ENCODE measurements at regions not wholly inside any gene's neighbourhood (a gene's known extent, or its start where the extent isn't known, plus 50 kb on each side); places are given as distances from the start of the nearest gene placed in this dataset.

DNA sequence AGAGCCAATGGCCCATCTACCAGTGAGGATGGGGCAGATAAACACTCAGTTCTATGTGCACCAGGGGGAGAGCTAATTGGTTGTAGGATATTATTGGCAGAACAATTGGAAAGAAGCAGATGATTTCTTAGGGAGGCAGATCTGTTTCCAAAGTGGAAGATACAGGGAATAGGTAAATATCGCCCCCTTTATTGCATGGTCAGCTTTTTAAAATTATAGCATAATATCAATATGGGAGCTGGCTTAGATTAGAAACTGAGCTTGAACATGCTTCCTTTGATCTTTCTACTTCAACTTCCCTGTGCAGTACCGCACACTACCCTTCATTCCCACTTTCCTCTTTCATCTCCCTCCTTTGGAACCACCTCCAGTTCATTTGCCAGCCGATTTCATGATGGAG lies 64.0 kb upstream of the PLXNA2 start:
- Histone ChIP-seq H3K4me3 (replicated peaks in 1 of 3; ENCODE audit: low read depth in 2 of 3, low read length in 3 of 3) (no peak overlapping the region), H3K9ac (ENCODE audit: insufficient read depth, low read length, poor library complexity, severe bottlenecking) (no peak overlapping the region), H4K20me1 (ENCODE audit: insufficient read depth, low read length) (no peaks in the 10 kb centered on the region), H3K27me3 (ENCODE audit: control insufficient read depth in 2 of 2, insufficient read depth in 2 of 2, low read length in 2 of 2) (no peaks in the 10 kb centered on the region), H3K9me3 (replicated peaks in 1 of 2; ENCODE audit: control insufficient read depth in 1 of 2, insufficient read depth in 1 of 2, low read length in 2 of 2) (no peaks in the 10 kb centered on the region), H3K4me1 (ENCODE audit: control insufficient read depth in 1 of 2, insufficient read depth in 2 of 2, low read length in 2 of 2) (no peaks in the 10 kb centered on the region), H3K36me3 (replicated peaks in 1 of 2; ENCODE audit: control insufficient read depth in 1 of 2, insufficient read depth in 2 of 2, low read length in 2 of 2) (no peaks in the 10 kb centered on the region), H3K79me2 (ENCODE audit: insufficient read depth, low read length) (no peaks in the 10 kb centered on the region), H2AFZ (ENCODE audit: insufficient read depth, low read depth, low read length, poor library complexity, severe bottlenecking) (no peak overlapping the region), H3K4me2 (replicated peaks; ENCODE audit: extremely low read depth, low read length, poor library complexity, severe bottlenecking) (no peak overlapping the region), H3K27ac (ENCODE audit: low read depth in 1 of 2, low read length in 2 of 2) (no peak overlapping the region)
- H3K4me1 Mint-ChIP-seq, result no peaks in the 10 kb centered on the region
- no peak overlapping the region for H3K4me3 Mint-ChIP-seq
- 94% methylated on average over 2 of the region's 3 CpGs for WGBS (ENCODE audit: insufficient coverage)
- TF ChIP-seq CTCF (IDR thresholded peaks at IDR 0.05), result no peak
- DNase-seq, result no peak
- H3K27ac Mint-ChIP-seq, result peak overlapping the region in 1 of 7 donors; percentile 47
- intact Hi-C loops (cut with micrococcal nuclease), result no loop called here
- peaks cover 0 to 4% (median 3%) of the 10 kb centered on the region in 3 donors for H3K27me3 Mint-ChIP-seq (ENCODE audit: low read depth in 3 of 3)
- H3K9me3 Mint-ChIP-seq, result peaks cover 0 to 2% (median 0%) of the 10 kb centered on the region in 7 donors
- no peaks in the 10 kb centered on the region for H3K36me3 Mint-ChIP-seq

DNA sequence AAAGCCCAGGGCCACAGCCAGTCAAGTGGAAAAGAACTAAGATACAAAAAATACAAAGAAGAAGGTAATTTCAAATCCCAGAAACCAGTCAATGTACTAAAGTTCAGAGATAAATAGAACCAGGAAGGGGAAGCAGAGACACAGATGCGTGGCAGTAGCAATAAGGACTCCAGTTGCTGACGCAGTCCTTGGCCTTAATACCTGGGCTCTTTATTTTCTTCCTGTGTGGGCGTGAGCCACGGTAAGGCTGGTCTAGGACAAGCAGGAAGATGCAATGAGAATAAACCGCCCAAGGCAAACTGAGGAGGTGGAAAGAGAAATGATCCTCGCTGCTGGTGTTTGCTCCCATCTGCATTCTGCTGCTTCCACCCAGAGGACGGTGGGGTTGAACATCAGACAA lies 65.6 kb upstream of the PLXNA2 start:
- Mint-ChIP-seq H3K36me3 (no peaks in the 10 kb centered on the region), H3K27ac (no peak overlapping the region), H3K4me3 (no peak overlapping the region), H3K4me1 (no peaks in the 10 kb centered on the region), H3K9me3 (peaks cover 0 to 2% (median 0%) of the 10 kb centered on the region in 7 donors), H3K27me3 (ENCODE audit: low read depth in 3 of 3) (peaks cover 0 to 3% (median 0%) of the 10 kb centered on the region in 3 donors)
- Histone ChIP-seq H3K27ac (ENCODE audit: low read depth in 1 of 2, low read length in 2 of 2) (no peak overlapping the region), H3K4me2 (replicated peaks; ENCODE audit: extremely low read depth, low read length, poor library complexity, severe bottlenecking) (no peak overlapping the region), H4K20me1 (ENCODE audit: insufficient read depth, low read length) (no peaks in the 10 kb centered on the region), H2AFZ (ENCODE audit: insufficient read depth, low read depth, low read length, poor library complexity, severe bottlenecking) (no peak overlapping the region), H3K9me3 (replicated peaks in 1 of 2; ENCODE audit: control insufficient read depth in 1 of 2, insufficient read depth in 1 of 2, low read length in 2 of 2) (no peaks in the 10 kb centered on the region), H3K79me2 (ENCODE audit: insufficient read depth, low read length) (no peaks in the 10 kb centered on the region), H3K27me3 (ENCODE audit: control insufficient read depth in 2 of 2, insufficient read depth in 2 of 2, low read length in 2 of 2) (no peaks in the 10 kb centered on the region), H3K36me3 (replicated peaks in 1 of 2; ENCODE audit: control insufficient read depth in 1 of 2, insufficient read depth in 2 of 2, low read length in 2 of 2) (no peaks in the 10 kb centered on the region), H3K9ac (ENCODE audit: insufficient read depth, low read length, poor library complexity, severe bottlenecking) (no peak overlapping the region), H3K4me3 (replicated peaks in 1 of 3; ENCODE audit: low read depth in 2 of 3, low read length in 3 of 3) (no peak overlapping the region), H3K4me1 (ENCODE audit: control insufficient read depth in 1 of 2, insufficient read depth in 2 of 2, low read length in 2 of 2) (no peaks in the 10 kb centered on the region)
- no peak for DNase-seq
- 70% methylated on average over 5 of the region's 7 CpGs for WGBS (ENCODE audit: insufficient coverage)
- no peak for TF ChIP-seq CTCF (IDR thresholded peaks at IDR 0.05)
- intact Hi-C loops (cut with micrococcal nuclease), result no loop called here
